MM.1S (cell line): ENCODE measurements at regions not wholly inside any gene's neighbourhood (a gene's known extent, or its start where the extent isn't known, plus 50 kb on each side); places are given as distances from the start of the nearest gene placed in this dataset.

ENCODE experiments used
- DNase-seq: peaks from one replicate; pipeline ENCODE4 v3.0.0-alpha.2; 2015
- H2AFZ ChIP-seq: fragments of 300-600 bp; sonication (generic); 2 replicates; pipeline ENCODE4 v1.6.0; 2016; ENCODE audit warnings: antibody characterized with exemption, low read length
- H3F3A ChIP-seq: fragments of 300-600 bp; sonication (generic); 2 replicates; pipeline ENCODE4 v1.6.1; 2016; ENCODE audit warnings: mild to moderate bottlenecking, antibody characterized with exemption, low read length, moderate library complexity, mixed read lengths; ENCODE audit not compliant: insufficient read depth
- H3K27ac ChIP-seq: fragments of 300-600 bp; sonication (generic); 2 replicates; pipeline ENCODE4 v1.5.1; 2016; ENCODE audit warnings: mild to moderate bottlenecking, low read length
- H3K27me3 ChIP-seq: fragments of 300-600 bp; sonication (generic); replicated peaks from 2 replicates; pipeline ENCODE4 v1.6.0; 2016; ENCODE audit warnings: low read length; ENCODE audit not compliant: insufficient read depth
- H3K36me3 ChIP-seq: fragments of 300-600 bp; sonication (generic); replicated peaks from 2 replicates; pipeline ENCODE4 v1.6.1; 2016; ENCODE audit warnings: mild to moderate bottlenecking, low read length, mixed read lengths; ENCODE audit not compliant: insufficient read depth
- H3K4me1 ChIP-seq: fragments of 300-600 bp; sonication (generic); 2 replicates; pipeline ENCODE4 v1.6.1; 2016; ENCODE audit warnings: low read length, mixed read lengths
- H3K4me2 ChIP-seq: fragments of 300-600 bp; sonication (generic); 2 replicates; pipeline ENCODE4 v1.6.0; 2016; ENCODE audit warnings: low read depth, low read length
- H3K4me3 ChIP-seq: fragments of 300-600 bp; sonication (generic); 2 replicates; pipeline ENCODE4 v1.5.1; 2016; ENCODE audit warnings: low read length, mixed read lengths
- H3K79me2 ChIP-seq: fragments of 300-600 bp; sonication (generic); 2 replicates; pipeline ENCODE4 v1.6.1; 2016; ENCODE audit warnings: mixed run types, low read length, mixed read lengths
- H3K9ac ChIP-seq: fragments of 300-600 bp; sonication (generic); 2 replicates; pipeline ENCODE4 v1.6.1; 2016; ENCODE audit warnings: low read length, mixed read lengths
- H3K9me2 ChIP-seq: fragments of 300-600 bp; sonication (generic); replicated peaks from 2 replicates; pipeline ENCODE4 v1.6.1; 2016; ENCODE audit warnings: mild to moderate bottlenecking, low read length, mixed read lengths; ENCODE audit not compliant: insufficient read depth
- H3K9me3 ChIP-seq: fragments of 300-600 bp; sonication (generic); replicated peaks from 2 replicates; pipeline ENCODE4 v1.6.1; 2016; ENCODE audit warnings: mild to moderate bottlenecking, low read length, mixed read lengths; ENCODE audit not compliant: insufficient read depth
- H4K20me1 ChIP-seq: fragments of 300-600 bp; sonication (generic); 2 replicates; pipeline ENCODE4 v1.6.1; 2016; ENCODE audit warnings: mild to moderate bottlenecking, low read length, moderate library complexity, mixed read lengths; ENCODE audit not compliant: insufficient read depth
- EZH2 ChIP-seq: fragments of 300-600 bp; sonication (generic); optimal IDR thresholded peaks from 2 replicates; pipeline ENCODE3; 2017; ENCODE audit warnings: low read depth, mild to moderate bottlenecking, antibody characterized with exemption, low read length, mixed read lengths
- EZH2phosphoT487 ChIP-seq: fragments of 300-600 bp; sonication (generic); IDR thresholded peaks from 2 replicates; pipeline ENCODE4 v1.6.1; 2018; ENCODE audit warnings: antibody characterized with exemption, low read length
- TF ChIP-seq, protein P1 (sequence below): fragments of 300-600 bp; sonication (generic); IDR thresholded peaks from 2 replicates; pipeline ENCODE4 v1.5.1; 2016; ENCODE audit warnings: antibody characterized with exemption, low read length, mixed read lengths

DNA sequence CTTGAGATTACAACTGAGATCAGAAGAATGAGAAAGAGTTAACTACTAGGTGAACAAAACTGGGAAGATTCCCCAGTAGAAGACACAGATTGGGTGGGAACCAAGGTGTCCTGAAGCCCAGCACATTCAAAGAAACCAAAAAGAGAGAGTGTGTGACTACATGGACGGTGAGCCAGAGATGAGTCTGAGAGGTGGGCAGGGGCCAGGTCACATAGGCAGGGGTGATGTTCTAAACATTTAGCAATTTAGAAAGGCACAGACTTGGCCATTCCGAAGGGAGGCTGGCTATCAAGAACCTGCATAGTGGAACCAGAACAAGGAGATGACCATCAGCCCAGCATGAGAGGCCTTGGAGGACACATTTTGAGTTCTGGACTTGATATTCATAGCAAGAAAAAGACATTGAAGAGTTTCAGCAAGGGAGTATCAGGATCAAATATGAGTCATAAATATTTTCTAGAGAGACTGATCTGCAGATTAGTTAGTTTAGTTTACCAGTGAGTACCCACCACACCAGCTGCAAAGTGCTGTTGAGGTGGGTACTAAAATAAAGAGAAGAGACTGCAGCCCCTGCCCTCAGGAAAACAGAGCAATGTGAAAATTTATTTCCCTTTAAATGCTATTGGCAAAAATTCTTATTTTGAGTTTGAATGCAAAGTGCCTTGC lies 340.5 kb upstream of the PRDM1 start:
- Histone ChIP-seq H3K9ac (no peak overlapping the region), H2AFZ (no peak overlapping the region), H3K79me2 (no peaks in the 10 kb centered on the region), H3K9me2 (no peaks in the 10 kb centered on the region), H3F3A (no peaks in the 10 kb centered on the region), H3K36me3 (no peaks in the 10 kb centered on the region), H3K27ac (no peak overlapping the region), H3K27me3 (no peaks in the 10 kb centered on the region), H3K4me2 (no peak overlapping the region), H3K4me3 (no peak overlapping the region), H4K20me1 (no peaks in the 10 kb centered on the region), H3K4me1 (0 out of 2 replicates have a peak, but pooled peaks cover 5% of the 10 kb centered on the region), H3K9me3 (no peaks in the 10 kb centered on the region)
- TF ChIP-seq, protein P1, sequence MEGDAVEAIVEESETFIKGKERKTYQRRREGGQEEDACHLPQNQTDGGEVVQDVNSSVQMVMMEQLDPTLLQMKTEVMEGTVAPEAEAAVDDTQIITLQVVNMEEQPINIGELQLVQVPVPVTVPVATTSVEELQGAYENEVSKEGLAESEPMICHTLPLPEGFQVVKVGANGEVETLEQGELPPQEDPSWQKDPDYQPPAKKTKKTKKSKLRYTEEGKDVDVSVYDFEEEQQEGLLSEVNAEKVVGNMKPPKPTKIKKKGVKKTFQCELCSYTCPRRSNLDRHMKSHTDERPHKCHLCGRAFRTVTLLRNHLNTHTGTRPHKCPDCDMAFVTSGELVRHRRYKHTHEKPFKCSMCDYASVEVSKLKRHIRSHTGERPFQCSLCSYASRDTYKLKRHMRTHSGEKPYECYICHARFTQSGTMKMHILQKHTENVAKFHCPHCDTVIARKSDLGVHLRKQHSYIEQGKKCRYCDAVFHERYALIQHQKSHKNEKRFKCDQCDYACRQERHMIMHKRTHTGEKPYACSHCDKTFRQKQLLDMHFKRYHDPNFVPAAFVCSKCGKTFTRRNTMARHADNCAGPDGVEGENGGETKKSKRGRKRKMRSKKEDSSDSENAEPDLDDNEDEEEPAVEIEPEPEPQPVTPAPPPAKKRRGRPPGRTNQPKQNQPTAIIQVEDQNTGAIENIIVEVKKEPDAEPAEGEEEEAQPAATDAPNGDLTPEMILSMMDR, result no peak
- no peak for TF ChIP-seq EZH2
- no peak for TF ChIP-seq EZH2phosphoT487
- DNase-seq, result no peak

DNA sequence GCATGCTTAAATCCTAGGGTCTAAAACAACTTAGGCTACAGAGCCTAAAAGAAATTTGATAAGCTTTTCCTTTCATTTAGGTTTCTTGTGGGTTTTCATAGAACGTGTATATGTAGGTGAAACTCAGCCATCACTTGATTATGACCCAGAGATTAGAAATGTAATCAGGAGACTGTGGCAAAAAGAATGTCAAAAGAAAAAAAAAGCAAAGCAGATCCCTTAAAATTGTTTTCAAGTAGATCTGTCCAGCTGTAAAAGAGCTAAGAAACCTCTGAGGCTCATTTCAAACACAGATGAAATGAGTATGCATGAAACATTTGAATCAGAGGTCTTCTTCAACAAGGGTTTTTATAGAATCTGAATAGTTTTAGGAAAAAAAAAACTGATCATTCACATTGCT lies 341.3 kb upstream of the PRDM1 start:
- Histone ChIP-seq H3K4me1 (0 out of 2 replicates have a peak, but pooled peaks cover 5% of the 10 kb centered on the region), H3K9me3 (no peaks in the 10 kb centered on the region), H4K20me1 (no peaks in the 10 kb centered on the region), H3K4me3 (no peak overlapping the region), H3K27me3 (no peaks in the 10 kb centered on the region), H3K9ac (no peak overlapping the region), H3K9me2 (no peaks in the 10 kb centered on the region), H3K79me2 (no peaks in the 10 kb centered on the region), H3K27ac (no peak overlapping the region), H3K36me3 (no peaks in the 10 kb centered on the region), H3K4me2 (no peak overlapping the region), H3F3A (no peaks in the 10 kb centered on the region), H2AFZ (no peak overlapping the region)
- no peak for DNase-seq
- TF ChIP-seq EZH2phosphoT487, result no peak
- TF ChIP-seq EZH2, result no peak
- TF ChIP-seq, protein P1, result no peak

DNA sequence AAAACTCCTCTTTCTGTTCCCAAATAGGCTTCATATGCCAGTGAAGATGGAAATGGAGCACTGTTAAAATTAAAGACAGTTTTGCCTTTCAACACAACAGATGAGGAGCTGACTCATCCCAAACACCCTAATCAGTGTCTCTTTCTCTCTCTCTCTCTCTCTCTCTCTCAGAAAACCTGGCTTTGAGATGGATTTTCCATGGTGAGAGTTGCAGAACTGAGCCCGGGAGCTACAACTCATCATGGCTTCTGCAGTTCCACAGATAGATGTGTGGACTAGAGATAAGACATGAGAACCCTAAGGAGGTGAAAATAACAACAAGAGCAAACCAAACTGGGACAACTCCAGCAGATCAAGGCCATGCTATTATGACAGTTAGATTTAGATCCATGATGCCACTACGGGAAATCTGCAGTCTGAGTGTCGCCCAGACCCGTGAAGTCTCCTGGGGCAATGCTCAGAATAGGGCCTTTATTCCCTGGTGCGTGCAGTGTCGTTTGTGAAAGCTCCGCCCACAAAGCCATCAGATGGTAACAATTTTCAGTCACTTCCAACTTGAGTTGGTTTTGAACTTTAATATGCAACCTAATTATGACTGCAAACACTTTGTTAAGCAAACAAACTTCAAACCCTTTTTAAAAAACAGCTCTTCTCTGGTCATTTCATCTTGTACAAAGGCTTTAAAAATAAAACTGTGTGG lies 338.2 kb upstream of the PREP start:
- Histone ChIP-seq H2AFZ (no peak overlapping the region), H3K9me2 (no peaks in the 10 kb centered on the region), H3K4me1 (0 out of 2 replicates have a peak, but pooled peaks cover 3% of the 10 kb centered on the region), H3K27ac (no peak overlapping the region), H3K79me2 (no peaks in the 10 kb centered on the region), H3K9me3 (no peaks in the 10 kb centered on the region), H3F3A (no peaks in the 10 kb centered on the region), H3K27me3 (no peaks in the 10 kb centered on the region), H4K20me1 (no peaks in the 10 kb centered on the region), H3K36me3 (no peaks in the 10 kb centered on the region), H3K4me2 (no peak overlapping the region), H3K9ac (no peak overlapping the region), H3K4me3 (no peak overlapping the region)
- TF ChIP-seq EZH2phosphoT487, result no peak
- TF ChIP-seq, protein P1, result no peak
- TF ChIP-seq EZH2, result no peak
- DNase-seq, result no peak
